ENCODE measurements at regions not wholly inside any gene's neighbourhood (a gene's known extent, or its start where the extent isn't known, plus 50 kb on each side); places are given as distances from the start of the nearest gene placed in this dataset.

DNA sequence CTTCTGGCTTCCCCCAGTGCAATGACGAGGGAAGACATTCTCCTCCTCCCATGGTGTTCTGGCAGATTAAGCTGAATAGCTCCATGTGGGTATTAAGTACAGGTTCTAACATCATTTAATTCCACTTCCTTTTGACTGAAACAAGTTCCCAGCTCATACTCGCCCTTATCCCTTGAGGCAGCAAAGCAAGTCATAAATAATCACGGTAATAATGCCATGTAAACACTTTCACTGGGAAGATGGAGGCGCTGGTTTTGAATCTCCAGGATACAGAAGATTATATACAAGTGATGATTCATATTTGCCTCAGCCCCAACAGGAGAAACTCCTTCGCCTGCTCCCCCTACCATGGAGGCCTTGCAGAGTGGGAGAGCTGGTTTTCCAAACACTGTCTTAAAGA, 141.3 kb downstream of the PXDC1 start:
- TF ChIP-seq REST (IDR thresholded peaks at IDR 0.05; ENCODE audit: low read depth, low read length) (no peak), FOXM1 (IDR thresholded peaks at IDR 0.05; ENCODE audit: low read depth) (no peak), CTCF (IDR thresholded peaks at IDR 0.05) (no peak), GABPA (IDR thresholded peaks at IDR 0.05; ENCODE audit: low read depth) (no peak)

Data from SK-N-SH (cell line).